Naive thymus-derived CD4-positive, alpha-beta T cell (primary cell): ENCODE measurements at regions not wholly inside any gene's neighbourhood (a gene's known extent, or its start where the extent isn't known, plus 50 kb on each side); places are given as distances from the start of the nearest gene placed in this dataset.
"Not testable (repeated sequence)": the region's sequence is repeated elsewhere in the genome, so short reads cannot be mapped to it uniquely, and the experiment has no call there.

ENCODE experiments used
- ATAC-seq: fragments of 150-1000 bp; cut with Tn5 transposase; 2 replicates; pipeline ENCODE4 v1.10.0; 2021; ENCODE audit warnings: mild to moderate bottlenecking, moderate library complexity
- CTCF ChIA-PET: fragments of 350-600 bp; sonication (Branson Sonifier 250); formaldehyde crosslinking; loops from one replicate; lab custom pipeline; 2021; ENCODE audit warnings: antibody characterized with exemption; lab: Charles Lee
- POLR2A ChIA-PET: fragments of 350-600 bp; sonication (Branson Sonifier 250); formaldehyde crosslinking; loops from one replicate; lab custom pipeline; 2021; ENCODE audit warnings: antibody characterized with exemption, inconsistent platforms; lab: Charles Lee
- DNase-seq, 9 donors: peaks; one replicate each; pipeline versions ENCODE4 v3.0.0 to v3.0.0-alpha.2; 2020 to 2022; ENCODE audit warnings: mixed read lengths in 1 of 9
- H3K27ac ChIP-seq: one replicate; pipeline ENCODE4 v1.7.0; 2013; ENCODE audit warnings: mild to moderate bottlenecking, low read depth, low read length, moderate library complexity
- H3K27me3 ChIP-seq, 2 donors: one replicate each; pipeline ENCODE4 v1.7.0; 2013; ENCODE audit warnings: low read length in 2 of 2, mild to moderate bottlenecking in 2 of 2, moderate library complexity in 2 of 2; ENCODE audit not compliant: control insufficient read depth in 2 of 2, insufficient read depth in 2 of 2
- H3K36me3 ChIP-seq, 3 experiments: 1 replicate in 2 of 3; 2 replicates in 1 of 3; pipeline ENCODE4 v1.7.0; 2013; ENCODE audit warnings: low read length in 3 of 3, mild to moderate bottlenecking in 3 of 3, moderate library complexity in 1 of 3; ENCODE audit not compliant: insufficient read depth in 3 of 3, control insufficient read depth in 2 of 3
- H3K4me1 ChIP-seq, 2 donors: one replicate each; pipeline ENCODE4 v1.7.0; 2013; ENCODE audit warnings: low read length in 2 of 2, mild to moderate bottlenecking in 2 of 2, moderate library complexity in 1 of 2; ENCODE audit not compliant: control insufficient read depth in 2 of 2, insufficient read depth in 2 of 2
- H3K4me3 ChIP-seq: 2 replicates; pipeline ENCODE4 v1.7.0; 2013; ENCODE audit warnings: mild to moderate bottlenecking, low read length
- H3K9me3 ChIP-seq, 3 experiments: 1 replicate in 2 of 3; 2 replicates in 1 of 3; pipeline ENCODE4 v1.7.0; 2013; ENCODE audit warnings: low read length in 3 of 3; ENCODE audit not compliant: control insufficient read depth in 2 of 3
- H3K27ac Mint-ChIP-seq, 9 donors: one replicate each; pipeline ENCODE4 v1.8.0; 2020 to 2022; ENCODE audit warnings: mixed read lengths in 9 of 9, mild to moderate bottlenecking in 8 of 9, moderate library complexity in 5 of 9, inconsistent platforms in 2 of 9
- H3K27me3 Mint-ChIP-seq, 5 donors: one replicate each; pipeline ENCODE4 v1.8.0; 2021 to 2022; ENCODE audit warnings: mixed read lengths in 5 of 5, mild to moderate bottlenecking in 1 of 5
- H3K36me3 Mint-ChIP-seq, 5 donors: one replicate each; pipeline ENCODE4 v1.8.0; 2020 to 2022; ENCODE audit warnings: mixed read lengths in 5 of 5, mild to moderate bottlenecking in 3 of 5, inconsistent platforms in 1 of 5
- H3K4me1 Mint-ChIP-seq, 7 donors: one replicate each; pipeline ENCODE4 v1.8.0; 2020 to 2022; ENCODE audit warnings: mixed read lengths in 7 of 7, mild to moderate bottlenecking in 3 of 7, inconsistent platforms in 1 of 7
- H3K4me3 Mint-ChIP-seq, 10 donors: one replicate each; pipeline ENCODE4 v1.8.0; 2020 to 2022; ENCODE audit warnings: mild to moderate bottlenecking in 10 of 10, mixed read lengths in 10 of 10, moderate library complexity in 6 of 10, inconsistent platforms in 2 of 10
- H3K9me3 Mint-ChIP-seq, 11 donors: one replicate each; pipeline ENCODE4 v1.8.0; 2020 to 2022; ENCODE audit warnings: mixed read lengths in 11 of 11, mild to moderate bottlenecking in 4 of 11, inconsistent platforms in 1 of 11, moderate library complexity in 1 of 11
- intact Hi-C, 2 donors: fragments of 100-400 bp; cut with micrococcal nuclease; formaldehyde crosslinking; loops; one replicate each; pipeline ENCODE4 v1.15.1; 2023

- POLR2A ChIA-PET, H3K27ac ChIP-seq, CTCF ChIA-PET, H3K27ac Mint-ChIP-seq, ATAC-seq, H3K4me3 Mint-ChIP-seq, H3K4me1 Mint-ChIP-seq, H3K4me1 ChIP-seq, intact Hi-C loops, DNase-seq, H3K27me3 ChIP-seq, H3K9me3 ChIP-seq, H3K4me3 ChIP-seq, H3K27me3 Mint-ChIP-seq, H3K36me3 ChIP-seq, H3K36me3 Mint-ChIP-seq: not testable (repeated sequence)
- H3K9me3 Mint-ChIP-seq = peaks cover 0 to 10% (median 3%) of the 10 kb centered on the region in 11 donors
Measured at GRCh38 chrX:67213686-67214085, 330.1 kb upstream of the AR start.

GRCh38 chrX:67207912-67208311, 335.9 kb upstream of the AR start:
- Histone ChIP-seq H3K27me3 (no peaks in the 10 kb centered on the region), H3K9me3 (no peaks in the 10 kb centered on the region), H3K4me1 (no peaks in the 10 kb centered on the region), H3K36me3 (no peaks in the 10 kb centered on the region), H3K4me3 (no peak overlapping the region), H3K27ac (no peak overlapping the region)
- Mint-ChIP-seq H3K36me3 (no peaks in the 10 kb centered on the region), H3K4me1 (no peaks in the 10 kb centered on the region), H3K9me3 (peaks cover 0 to 5% (median 0%) of the 10 kb centered on the region in 11 donors), H3K27ac (no peak overlapping the region), H3K4me3 (no peak overlapping the region), H3K27me3 (no peaks in the 10 kb centered on the region)
- DNase-seq (no peak), ATAC-seq (no peak)
- intact Hi-C loops = no loop called here
- ChIA-PET POLR2A (no interaction called here), CTCF (no interaction called here)

- Mint-ChIP-seq H3K9me3 (peaks cover 0 to 9% (median 2%) of the 10 kb centered on the region in 11 donors), H3K27ac (no peak overlapping the region), H3K27me3 (no peaks in the 10 kb centered on the region), H3K4me1 (no peaks in the 10 kb centered on the region), H3K36me3 (no peaks in the 10 kb centered on the region), H3K4me3 (no peak overlapping the region)
- Histone ChIP-seq H3K27me3 (no peaks in the 10 kb centered on the region), H3K4me1 (no peaks in the 10 kb centered on the region), H3K27ac (no peak overlapping the region), H3K9me3 (no peaks in the 10 kb centered on the region), H3K36me3 (no peaks in the 10 kb centered on the region), H3K4me3 (no peak overlapping the region)
- no peak for ATAC-seq
- intact Hi-C loops = no loop called here
- no peak for DNase-seq
- CTCF ChIA-PET = no interaction called here
- POLR2A ChIA-PET = no interaction called here
Measured at GRCh38 chrX:67159437-67159836, 384.4 kb upstream of the AR start.

DNA sequence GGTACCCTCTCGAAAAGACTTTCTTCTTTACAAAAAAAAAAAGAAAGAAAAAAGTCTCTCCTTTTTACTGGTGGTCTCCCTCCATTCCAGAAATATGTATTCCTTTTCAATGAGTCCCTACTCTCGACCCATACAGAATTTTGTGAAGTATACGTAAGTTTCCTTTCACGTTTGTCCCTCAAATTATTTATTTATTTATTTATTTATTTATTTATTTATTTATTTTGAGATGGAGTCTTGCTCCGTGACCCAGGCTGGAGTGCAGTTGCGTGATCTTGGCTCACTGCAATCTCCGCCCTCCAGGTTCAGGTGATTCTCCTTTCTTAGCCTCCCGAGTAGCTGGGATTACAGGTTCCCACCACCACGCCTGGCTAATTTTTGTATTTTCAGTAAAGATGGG, 429.2 kb upstream of the AR start:
- Histone ChIP-seq H3K4me1 (no peaks in the 10 kb centered on the region), H3K27me3 (no peaks in the 10 kb centered on the region), H3K27ac (no peak overlapping the region), H3K36me3 (no peaks in the 10 kb centered on the region), H3K4me3 (no peak overlapping the region), H3K9me3 (no peaks in the 10 kb centered on the region)
- H3K36me3 Mint-ChIP-seq = no peaks in the 10 kb centered on the region
- H3K4me3 Mint-ChIP-seq = no peak overlapping the region
- no peaks in the 10 kb centered on the region for H3K27me3 Mint-ChIP-seq
- H3K4me1 Mint-ChIP-seq = no peaks in the 10 kb centered on the region
- ChIA-PET CTCF (no interaction called here), POLR2A (no interaction called here)
- DNase-seq = no peak
- peaks cover 0 to 14% (median 0%) of the 10 kb centered on the region in 11 donors for H3K9me3 Mint-ChIP-seq
- ATAC-seq = no peak
- intact Hi-C loops = no loop called here
- H3K27ac Mint-ChIP-seq = no peak overlapping the region

- Histone ChIP-seq H3K27me3 (no peaks in the 10 kb centered on the region), H3K27ac (no peak overlapping the region), H3K36me3 (no peaks in the 10 kb centered on the region), H3K9me3 (no peaks in the 10 kb centered on the region), H3K4me3 (no peak overlapping the region), H3K4me1 (no peaks in the 10 kb centered on the region)
- intact Hi-C loops = no loop called here
- CTCF ChIA-PET = no interaction called here
- Mint-ChIP-seq H3K27me3 (no peaks in the 10 kb centered on the region), H3K36me3 (no peaks in the 10 kb centered on the region), H3K27ac (no peak overlapping the region), H3K9me3 (peaks cover 0 to 8% (median 0%) of the 10 kb centered on the region in 11 donors), H3K4me1 (peaks cover 0 to 3% (median 0%) of the 10 kb centered on the region in 7 donors), H3K4me3 (no peak overlapping the region)
- no peak for DNase-seq
- POLR2A ChIA-PET = no interaction called here
- no peak for ATAC-seq
Measured at GRCh38 chrX:67105758-67106116, 438.1 kb upstream of the AR start.

GRCh38 chrX:67104982-67105757, 438.7 kb upstream of the AR start:
- POLR2A ChIA-PET = no interaction called here
- intact Hi-C loops = no loop called here

More at GRCh38 chrX:67104982-67105757, 438.7 kb upstream of the AR start:
- CTCF ChIA-PET = no interaction called here
- Mint-ChIP-seq H3K4me3 (no peak overlapping the region), H3K4me1 (peaks cover 0 to 3% (median 0%) of the 10 kb centered on the region in 7 donors), H3K9me3 (peaks cover 0 to 8% (median 0%) of the 10 kb centered on the region in 11 donors), H3K36me3 (no peaks in the 10 kb centered on the region), H3K27ac (no peak overlapping the region), H3K27me3 (no peaks in the 10 kb centered on the region)
- DNase-seq (no peak), ATAC-seq (no peak)
- Histone ChIP-seq H3K9me3 (no peaks in the 10 kb centered on the region), H3K27me3 (no peaks in the 10 kb centered on the region), H3K27ac (no peak overlapping the region), H3K4me1 (no peaks in the 10 kb centered on the region), H3K4me3 (no peak overlapping the region), H3K36me3 (no peaks in the 10 kb centered on the region)
